GM12875 (cell line): ENCODE measurements at regions not wholly inside any gene's neighbourhood (a gene's known extent, or its start where the extent isn't known, plus 50 kb on each side); places are given as distances from the start of the nearest gene placed in this dataset.

Source experiments
- H3K4me3 ChIP-seq: one replicate; pipeline ENCODE4 v1.5.1; 2011; ENCODE audit warnings: low read depth, low read length, control low read depth
- TF ChIP-seq, protein P1 (sequence below): IDR thresholded peaks from 2 replicates; pipeline ENCODE4 v1.5.1; 2011; ENCODE audit warnings: low read depth, mild to moderate bottlenecking, control low read depth, inconsistent platforms, low read length, moderate library complexity, borderline replicate concordance; ENCODE audit not compliant: insufficient read depth

DNA sequence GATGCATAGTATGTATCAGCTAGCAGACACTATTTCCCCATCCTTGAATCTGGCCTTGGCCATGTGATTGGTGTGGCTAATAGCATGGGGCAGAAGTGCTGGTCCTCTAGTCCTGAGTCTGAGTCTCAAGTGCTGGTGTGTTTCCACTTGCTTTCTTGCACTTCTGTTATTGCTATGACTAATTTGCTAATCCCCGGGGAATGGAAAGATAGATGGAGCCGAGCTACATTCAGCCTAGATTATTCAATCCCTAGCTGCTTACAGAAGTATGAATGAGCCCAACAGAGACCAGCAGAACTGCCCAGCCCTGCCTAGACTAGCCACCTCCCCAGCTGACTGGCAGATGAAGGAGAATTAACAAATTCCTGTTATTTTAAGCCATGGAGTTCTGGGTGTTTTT is 53.2 kb upstream of the SYPL1 start:
- H3K4me3 ChIP-seq, result no peak overlapping the region
- TF ChIP-seq, protein P1, sequence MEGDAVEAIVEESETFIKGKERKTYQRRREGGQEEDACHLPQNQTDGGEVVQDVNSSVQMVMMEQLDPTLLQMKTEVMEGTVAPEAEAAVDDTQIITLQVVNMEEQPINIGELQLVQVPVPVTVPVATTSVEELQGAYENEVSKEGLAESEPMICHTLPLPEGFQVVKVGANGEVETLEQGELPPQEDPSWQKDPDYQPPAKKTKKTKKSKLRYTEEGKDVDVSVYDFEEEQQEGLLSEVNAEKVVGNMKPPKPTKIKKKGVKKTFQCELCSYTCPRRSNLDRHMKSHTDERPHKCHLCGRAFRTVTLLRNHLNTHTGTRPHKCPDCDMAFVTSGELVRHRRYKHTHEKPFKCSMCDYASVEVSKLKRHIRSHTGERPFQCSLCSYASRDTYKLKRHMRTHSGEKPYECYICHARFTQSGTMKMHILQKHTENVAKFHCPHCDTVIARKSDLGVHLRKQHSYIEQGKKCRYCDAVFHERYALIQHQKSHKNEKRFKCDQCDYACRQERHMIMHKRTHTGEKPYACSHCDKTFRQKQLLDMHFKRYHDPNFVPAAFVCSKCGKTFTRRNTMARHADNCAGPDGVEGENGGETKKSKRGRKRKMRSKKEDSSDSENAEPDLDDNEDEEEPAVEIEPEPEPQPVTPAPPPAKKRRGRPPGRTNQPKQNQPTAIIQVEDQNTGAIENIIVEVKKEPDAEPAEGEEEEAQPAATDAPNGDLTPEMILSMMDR, result no peak

DNA sequence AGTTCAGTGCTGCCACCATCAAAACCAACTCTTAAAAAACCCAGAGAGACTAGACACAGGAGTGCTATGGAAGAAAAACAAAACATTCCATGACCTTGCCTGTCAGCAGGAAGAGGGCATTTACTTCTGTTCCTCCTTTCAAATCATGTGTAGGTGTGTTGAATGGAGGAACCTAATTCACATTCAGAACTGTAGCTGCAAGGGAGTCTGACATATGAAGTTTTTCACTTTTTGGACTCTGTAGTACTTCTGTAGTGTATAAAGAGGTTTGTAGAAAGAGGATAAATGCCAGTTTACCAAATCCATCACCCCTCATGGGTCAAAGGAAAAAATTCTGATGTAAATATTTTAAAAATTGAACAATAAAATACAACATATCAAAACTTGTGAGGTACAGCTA is 51.1 kb upstream of the SYPL1 start:
- TF ChIP-seq, protein P1, result no peak
- no peak overlapping the region for H3K4me3 ChIP-seq
